KG1 (cell line): ENCODE measurements at regions not wholly inside any gene's neighbourhood (a gene's known extent, or its start where the extent isn't known, plus 50 kb on each side); places are given as distances from the start of the nearest gene placed in this dataset.

Experiments used
- DNase-seq: peaks from one replicate; lab custom pipeline; 2025; lab: John Stamatoyannopoulos, UW

- no peak for DNase-seq
Observed at GRCh38 chr11:80515097-80515496, 1074.3 kb upstream of the TENM4 start.

- DNase-seq, result no peak
Observed at GRCh38 chr11:80512491-80512890, 1071.7 kb upstream of the TENM4 start.

DNA sequence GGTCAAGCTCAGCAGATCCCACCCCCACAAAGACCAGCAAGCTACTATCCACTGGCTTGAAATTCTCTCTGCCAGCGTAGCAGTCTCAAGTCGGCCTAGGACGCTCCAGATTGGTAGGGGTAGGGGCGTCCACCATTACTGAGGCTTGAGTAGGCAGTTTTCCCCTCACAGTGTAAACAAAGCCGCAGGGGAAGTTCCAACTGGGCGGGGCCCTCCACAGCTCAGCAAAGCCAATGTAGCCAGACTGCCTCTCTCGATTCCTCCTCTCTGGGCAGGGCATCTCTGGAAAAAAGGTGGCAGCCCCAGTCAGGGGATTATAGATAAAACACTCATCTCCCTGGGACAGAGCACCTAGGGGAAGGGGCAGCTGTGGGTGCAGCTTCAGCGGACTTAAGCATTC, 1064.9 kb upstream of the TENM4 start:
- no peak for DNase-seq

- DNase-seq, result no peak
Observed at GRCh38 chr11:80503990-80504389, 1063.2 kb upstream of the TENM4 start.

DNA sequence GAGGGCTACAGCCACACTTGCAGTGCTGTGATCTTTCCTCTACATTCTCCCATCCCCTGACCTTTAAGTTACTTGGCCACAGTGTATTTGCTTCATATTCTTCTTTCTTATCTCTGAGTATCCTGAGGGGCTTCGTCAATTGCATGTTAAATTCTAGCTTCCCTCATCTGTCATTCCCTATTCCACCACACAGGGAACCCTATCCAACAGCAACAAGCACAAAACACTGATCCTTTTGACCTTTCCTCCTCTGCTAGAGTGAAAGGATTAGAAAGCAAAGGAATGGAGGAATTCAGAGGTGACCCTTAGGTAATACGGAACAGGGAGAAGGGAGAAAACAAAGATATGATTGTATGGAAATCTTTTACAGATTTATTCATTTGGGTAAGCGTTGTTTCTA, 1061.7 kb upstream of the TENM4 start:
- no peak for DNase-seq

- DNase-seq, result no peak
Observed at GRCh38 chr11:80495116-80495515, 1054.3 kb upstream of the TENM4 start.

- DNase-seq, result no peak
Observed at GRCh38 chr11:80487952-80488351, 1047.1 kb upstream of the TENM4 start.

DNA sequence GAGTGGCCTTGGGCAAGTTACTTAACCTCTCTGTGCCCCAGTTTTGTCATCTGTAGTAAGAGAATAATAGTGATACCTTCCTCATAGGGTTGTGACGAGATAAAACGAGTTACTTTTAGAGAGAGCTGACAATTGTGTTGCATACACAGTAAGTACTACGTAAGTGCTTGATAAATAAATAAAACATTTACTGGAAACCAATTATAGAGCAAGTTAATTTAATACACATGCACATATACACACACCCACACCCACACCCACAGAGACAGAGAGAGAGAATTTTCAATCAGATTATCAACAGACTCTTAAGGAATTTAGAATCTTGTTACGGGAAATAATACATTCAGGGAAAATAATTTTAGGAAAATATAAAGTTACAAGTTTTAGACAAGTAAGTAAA, 1045.8 kb upstream of the TENM4 start:
- no peak for DNase-seq

- DNase-seq, result no peak
Observed at GRCh38 chr11:80477178-80477577, 1036.3 kb upstream of the TENM4 start.

DNA sequence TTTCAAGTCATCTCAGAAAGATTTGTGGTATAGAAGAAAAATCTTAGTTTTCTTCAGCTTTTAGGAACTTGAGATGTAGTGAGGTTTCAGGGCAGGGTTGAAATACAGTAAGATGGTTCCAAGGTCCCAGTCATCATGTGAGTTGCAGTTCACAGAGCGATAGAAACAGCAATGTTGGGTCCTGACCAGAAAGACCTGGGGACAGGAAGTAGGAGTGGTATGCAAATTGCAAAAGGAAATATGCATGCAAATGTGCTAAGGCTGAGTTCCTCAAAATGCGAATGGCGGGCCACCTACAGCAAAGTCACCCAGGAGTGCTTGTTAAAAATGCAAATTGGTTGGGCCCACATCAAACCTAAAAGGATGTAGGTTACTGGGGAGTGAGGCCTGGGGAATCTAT, 1032.7 kb upstream of the TENM4 start:
- no peak for DNase-seq

GRCh38 chr11:80469871-80470270, 1029.0 kb upstream of the TENM4 start:
- DNase-seq, result no peak

GRCh38 chr11:80466570-80466969, 1025.7 kb upstream of the TENM4 start:
- no peak for DNase-seq

DNA sequence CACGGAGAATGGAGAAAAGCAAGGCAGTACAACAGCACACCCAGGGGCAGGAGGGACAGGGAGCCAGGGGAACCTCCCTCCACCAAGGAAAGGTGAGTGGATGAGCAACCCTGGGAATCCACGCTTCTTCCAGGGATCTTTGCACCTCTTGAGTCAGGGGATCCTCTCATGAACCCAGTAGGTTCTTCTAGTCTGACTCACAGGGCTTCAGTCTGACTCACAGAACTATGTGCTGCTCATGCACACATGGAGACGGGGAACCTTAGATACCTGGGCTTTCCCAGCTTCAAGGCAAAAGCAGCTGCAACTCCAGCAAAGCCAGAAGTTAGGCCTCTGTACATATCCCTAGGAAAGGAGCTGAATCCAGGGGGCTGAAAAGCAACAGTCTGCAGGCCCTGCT, 1021.4 kb upstream of the TENM4 start:
- DNase-seq, result no peak

- DNase-seq, result no peak
Observed at GRCh38 chr11:80458376-80458775, 1017.5 kb upstream of the TENM4 start.

GRCh38 chr11:80457823-80458222, 1017.0 kb upstream of the TENM4 start:
- no peak for DNase-seq

- DNase-seq, result no peak
Observed at GRCh38 chr11:80455818-80456217, 1015.0 kb upstream of the TENM4 start.

- DNase-seq, result no peak
Observed at GRCh38 chr11:80451105-80451504, 1010.3 kb upstream of the TENM4 start.

GRCh38 chr11:80448709-80449108, 1007.9 kb upstream of the TENM4 start:
- DNase-seq, result no peak

- no peak for DNase-seq
Observed at GRCh38 chr11:80443177-80443576, 1002.3 kb upstream of the TENM4 start.

DNA sequence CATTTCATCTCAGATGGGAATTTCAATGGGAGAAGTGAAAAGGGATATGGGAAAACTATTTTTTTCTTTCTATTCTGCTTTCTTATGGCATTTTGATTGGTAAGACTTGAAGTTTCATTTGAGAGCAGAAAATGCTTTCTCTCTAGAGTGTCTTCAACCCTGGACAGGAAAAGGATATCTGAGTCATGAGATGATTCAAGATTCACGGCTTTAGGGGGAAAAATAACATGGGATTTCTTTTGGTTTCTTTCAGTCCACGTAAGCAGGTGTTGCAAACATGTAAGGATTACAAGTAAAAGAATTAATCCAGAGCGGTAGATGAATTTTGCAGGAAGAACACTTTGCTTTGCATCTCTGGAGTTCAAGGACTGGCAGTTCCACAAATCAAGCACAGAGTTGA, 1001.0 kb upstream of the TENM4 start:
- no peak for DNase-seq

- DNase-seq, result no peak
Observed at GRCh38 chr11:80440835-80441234, 1000.0 kb upstream of the TENM4 start.

DNA sequence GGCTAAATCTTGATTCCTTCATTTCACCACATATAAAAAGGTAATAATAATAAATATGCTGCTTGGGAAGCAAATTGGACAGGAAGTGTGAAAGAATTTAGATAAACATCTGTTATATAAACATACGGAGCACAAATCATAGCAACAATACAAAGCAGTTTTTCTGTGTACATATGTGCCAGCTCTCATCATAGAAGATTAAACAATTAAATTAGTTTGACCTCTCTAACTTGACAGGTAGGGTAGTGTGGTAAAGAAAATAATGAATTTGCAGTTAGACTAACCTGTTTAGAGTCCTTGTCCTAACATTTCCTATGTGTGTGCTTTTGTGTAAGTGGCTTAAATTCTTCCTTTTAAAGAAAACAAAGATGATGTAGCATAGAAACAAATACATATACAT, 995.7 kb upstream of the TENM4 start:
- DNase-seq, result no peak

GRCh38 chr11:80435345-80435744, 994.5 kb upstream of the TENM4 start:
- DNase-seq, result no peak

DNA sequence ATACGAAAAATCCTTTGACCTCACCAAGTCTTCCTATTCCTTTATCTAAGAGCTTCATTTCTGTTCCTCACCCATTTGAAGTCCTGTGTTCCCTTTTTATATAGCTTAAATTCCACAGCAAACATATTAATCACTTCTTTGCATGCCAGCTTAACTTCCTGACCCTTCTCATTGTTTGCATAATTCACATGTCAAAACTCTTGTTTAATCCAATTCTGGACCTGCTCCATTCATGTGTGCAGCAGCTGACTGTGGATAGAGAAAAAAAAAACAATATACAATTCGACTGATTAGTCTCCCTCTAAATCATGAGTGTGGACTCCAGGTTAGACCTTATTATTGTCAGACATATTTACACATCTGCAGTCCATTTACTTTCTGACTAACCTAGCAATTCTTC, 991.2 kb upstream of the TENM4 start:
- DNase-seq, result no peak

DNA sequence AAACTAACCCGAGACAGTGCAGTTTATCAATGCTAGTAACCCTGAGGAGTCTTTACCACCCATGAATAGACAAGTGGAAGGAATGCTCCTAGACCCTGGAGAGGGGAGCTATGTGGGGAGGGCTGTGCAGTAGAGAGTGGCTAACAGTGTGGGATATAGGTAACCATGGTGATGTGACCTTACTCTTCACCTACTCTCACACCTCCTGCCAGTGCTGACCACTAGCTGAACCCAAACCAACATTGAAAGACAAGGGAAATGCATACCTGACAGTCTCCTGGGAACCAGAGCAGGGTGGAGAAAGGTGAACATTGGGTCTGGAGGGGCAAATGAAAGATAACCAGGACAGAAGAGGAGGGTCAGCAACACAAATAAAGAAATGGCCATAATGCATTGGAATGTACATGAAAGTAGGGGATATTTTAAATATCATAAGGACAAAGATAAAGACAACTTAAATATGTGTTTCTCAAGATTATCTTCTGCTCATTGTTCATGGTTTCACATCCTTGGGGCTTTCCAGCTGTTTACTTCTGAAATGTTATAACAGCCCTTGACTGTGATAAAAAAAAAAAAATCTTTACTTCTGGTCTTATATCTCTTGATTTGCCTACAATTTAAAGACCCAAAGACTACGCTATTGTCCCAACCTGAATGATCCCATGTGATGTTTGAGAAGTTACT, 983.3 kb upstream of the TENM4 start:
- no peak for DNase-seq
